ENCODE measurements at regions not wholly inside any gene's neighbourhood (a gene's known extent, or its start where the extent isn't known, plus 50 kb on each side); places are given as distances from the start of the nearest gene placed in this dataset.
"Not testable (repeated sequence)": the region's sequence is repeated elsewhere in the genome, so short reads cannot be mapped to it uniquely, and the experiment has no call there.

DNA sequence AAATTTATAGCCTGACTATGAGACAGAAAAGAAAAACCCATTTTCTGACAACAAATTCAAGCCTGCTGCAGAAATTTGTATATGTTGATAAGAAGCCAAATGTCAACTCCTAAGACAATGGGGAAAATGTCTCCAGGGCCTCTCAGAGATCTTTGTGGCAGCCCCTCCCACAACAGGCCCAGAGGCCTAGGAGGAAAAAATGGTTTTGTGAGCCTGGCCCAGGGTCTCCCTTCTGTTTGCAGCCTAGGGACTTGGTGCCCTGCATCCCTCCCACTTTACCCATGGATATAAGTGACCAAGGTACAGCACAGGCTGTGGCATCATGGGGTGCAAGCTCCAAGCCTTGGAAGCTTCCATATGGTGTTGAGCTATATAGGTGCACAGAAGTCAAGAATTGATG lies 740.2 kb downstream of the SEMA5A start:
- DNase-seq (ENCODE audit: low read depth): no peak

DNA sequence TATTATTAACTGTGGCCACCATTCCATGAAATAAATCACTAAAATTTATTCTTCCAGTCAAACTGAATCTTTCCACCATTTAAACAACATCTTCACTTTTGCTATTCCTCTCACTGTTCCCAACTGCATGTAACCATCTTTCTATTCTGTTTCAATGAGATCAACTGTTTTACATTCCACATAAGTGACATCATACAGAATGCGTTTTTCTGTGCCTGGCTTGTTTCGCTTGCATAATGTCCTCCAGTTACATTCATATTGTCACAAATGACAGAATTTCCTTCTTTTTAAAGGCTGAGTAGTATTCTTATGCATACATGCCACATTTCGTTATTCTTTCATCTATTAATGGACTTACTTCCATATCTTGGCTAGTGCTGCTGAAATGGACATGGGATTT lies 738.2 kb downstream of the SEMA5A start:
- peak; percentile 29 for DNase-seq (ENCODE audit: low read depth)

GRCh38 chr5:8811581-8811980 lies 734.3 kb downstream of the SEMA5A start:
- no peak for DNase-seq (ENCODE audit: low read depth)

GRCh38 chr5:8813180-8813579 lies 732.7 kb downstream of the SEMA5A start:
- peak; percentile 89 for DNase-seq (ENCODE audit: low read depth)

GRCh38 chr5:8814105-8814504 lies 731.8 kb downstream of the SEMA5A start:
- no peak for DNase-seq (ENCODE audit: low read depth)

GRCh38 chr5:8824371-8824770 lies 721.5 kb downstream of the SEMA5A start:
- no peak for DNase-seq (ENCODE audit: low read depth)

DNA sequence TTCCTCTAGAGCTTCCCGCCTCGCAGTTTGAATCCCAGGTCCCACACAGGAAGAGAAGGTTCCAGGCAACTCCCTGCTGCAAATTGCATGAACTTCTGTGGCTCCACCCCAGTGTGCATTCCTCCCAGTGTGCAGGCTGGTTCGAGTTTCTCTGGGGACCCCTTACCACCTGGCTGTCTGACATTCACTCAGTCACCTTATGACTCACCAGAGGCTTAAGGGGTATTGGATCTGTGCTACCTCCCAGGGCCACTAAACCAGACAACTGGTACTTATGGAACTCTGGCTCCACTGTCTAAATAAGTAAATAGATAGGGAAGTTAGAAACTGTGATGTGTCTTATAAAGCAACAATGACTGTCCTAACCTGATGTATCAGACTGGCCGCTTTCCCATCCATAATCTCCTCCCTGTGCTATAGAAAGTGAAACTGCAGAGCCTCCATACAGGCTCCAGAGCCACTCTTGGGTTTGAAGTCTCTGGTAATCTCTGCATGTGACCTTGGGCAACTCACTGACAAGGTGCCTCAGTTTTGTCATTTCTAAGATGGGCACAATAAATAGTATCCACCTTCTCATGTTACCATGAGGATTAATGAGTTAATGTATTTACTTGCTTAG lies 720.6 kb downstream of the SEMA5A start:
- DNase-seq (ENCODE audit: low read depth): peak; percentile 35

- DNase-seq (ENCODE audit: low read depth): no peak
These were observed 719.4 kb downstream of the SEMA5A start for GRCh38 chr5:8826508-8826907.

- no peak for DNase-seq (ENCODE audit: low read depth)
These were observed 718.2 kb downstream of the SEMA5A start for GRCh38 chr5:8827696-8828095.

DNA sequence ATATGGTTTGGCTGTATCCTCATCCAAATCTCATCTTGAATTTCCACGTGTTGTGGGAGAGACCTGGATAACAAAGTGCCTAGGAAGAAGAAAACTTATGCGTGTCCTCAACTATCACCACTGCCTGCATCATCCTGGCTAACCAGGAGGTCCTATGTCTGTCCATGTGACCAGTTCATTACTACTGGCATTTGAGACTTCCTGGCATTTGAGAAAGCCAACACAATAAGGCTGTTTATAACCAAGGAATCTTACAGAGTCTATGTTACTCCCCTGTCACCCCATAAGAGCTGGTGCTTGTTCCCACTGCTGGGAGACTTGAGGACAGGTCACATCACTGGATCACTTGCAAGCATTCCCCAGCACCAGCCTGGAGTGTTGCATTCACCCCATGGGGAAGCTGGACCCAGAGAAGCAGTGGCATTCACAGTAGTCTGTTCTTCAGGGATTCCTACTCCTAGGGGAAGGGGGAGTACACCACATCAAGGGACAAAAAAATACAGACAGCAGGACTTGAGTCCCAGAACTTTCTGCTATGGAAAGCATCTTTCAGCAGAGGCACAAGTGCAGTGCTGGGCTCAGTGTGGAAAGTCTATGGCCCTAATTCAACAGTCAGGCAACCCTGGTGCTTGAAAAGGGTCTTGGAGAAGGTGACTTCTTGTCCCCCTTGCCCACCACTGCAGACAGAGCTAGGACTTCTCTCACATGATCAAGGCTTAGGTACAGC lies 717.1 kb downstream of the SEMA5A start:
- DNase-seq (ENCODE audit: low read depth): peak; percentile 26

DNA sequence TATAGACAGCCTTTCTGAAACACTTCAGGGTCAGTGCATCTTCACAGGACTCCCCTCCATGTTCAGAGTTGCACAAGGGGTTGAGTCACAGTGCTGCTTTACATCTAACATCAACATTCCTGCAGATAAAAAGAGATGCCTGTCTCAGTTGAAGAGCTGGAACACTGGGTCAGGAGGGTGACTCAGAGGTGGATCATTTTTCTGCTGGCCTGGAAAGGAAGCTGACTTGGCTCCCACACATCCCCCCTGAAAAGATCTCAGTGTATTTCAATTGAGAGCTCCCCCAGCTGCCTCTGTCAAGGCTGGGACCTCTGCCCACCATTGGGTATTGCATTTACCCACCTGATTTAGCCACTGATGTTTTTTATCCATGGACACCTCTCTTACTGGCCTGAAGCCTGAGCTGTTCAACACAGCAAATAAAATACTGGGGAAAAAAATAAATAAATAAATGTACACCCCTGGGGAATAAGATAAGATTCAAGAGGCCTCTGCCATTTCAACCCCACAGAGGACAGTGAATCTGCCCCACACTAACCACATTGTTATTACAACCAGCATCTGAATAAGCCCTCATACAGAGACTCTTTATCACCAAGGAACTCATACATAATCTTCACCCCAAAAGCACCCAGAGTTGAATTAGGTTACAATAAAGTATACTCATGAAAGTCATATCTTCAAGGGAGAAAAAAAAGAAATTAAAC lies 716.4 kb downstream of the SEMA5A start:
- DNase-seq (ENCODE audit: low read depth): peak; percentile 98

DNA sequence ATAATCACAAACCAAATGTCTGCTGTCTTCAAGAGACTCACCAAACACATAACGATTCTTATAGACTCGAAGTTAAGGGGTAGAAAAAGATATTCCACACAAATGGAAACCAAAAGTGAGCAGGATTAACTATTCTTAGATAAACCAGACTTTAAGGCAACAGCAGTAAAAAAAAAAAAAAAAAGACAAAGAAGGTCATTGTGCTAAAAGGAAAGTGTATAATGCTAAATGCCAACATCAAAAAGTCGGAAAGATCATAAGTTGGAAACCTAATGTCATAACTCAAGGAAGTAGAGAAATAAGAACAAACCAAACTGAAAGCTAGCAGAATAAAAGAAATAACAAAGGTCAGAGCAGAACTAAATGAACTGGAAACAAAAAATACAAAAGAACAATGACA lies 714.6 kb downstream of the SEMA5A start:
- DNase-seq (ENCODE audit: low read depth): no peak

- no peak for DNase-seq (ENCODE audit: low read depth)
These were observed 714.0 kb downstream of the SEMA5A start for GRCh38 chr5:8831854-8832253.

GRCh38 chr5:8839361-8840055 lies 706.4 kb downstream of the SEMA5A start:
- DNase-seq (ENCODE audit: low read depth): peak; percentile 47

- no peak for DNase-seq (ENCODE audit: low read depth)
These were observed 705.6 kb downstream of the SEMA5A start for GRCh38 chr5:8840237-8840636.

GRCh38 chr5:8840746-8841145 lies 705.1 kb downstream of the SEMA5A start:
- not testable (repeated sequence) for DNase-seq (ENCODE audit: low read depth)

DNA sequence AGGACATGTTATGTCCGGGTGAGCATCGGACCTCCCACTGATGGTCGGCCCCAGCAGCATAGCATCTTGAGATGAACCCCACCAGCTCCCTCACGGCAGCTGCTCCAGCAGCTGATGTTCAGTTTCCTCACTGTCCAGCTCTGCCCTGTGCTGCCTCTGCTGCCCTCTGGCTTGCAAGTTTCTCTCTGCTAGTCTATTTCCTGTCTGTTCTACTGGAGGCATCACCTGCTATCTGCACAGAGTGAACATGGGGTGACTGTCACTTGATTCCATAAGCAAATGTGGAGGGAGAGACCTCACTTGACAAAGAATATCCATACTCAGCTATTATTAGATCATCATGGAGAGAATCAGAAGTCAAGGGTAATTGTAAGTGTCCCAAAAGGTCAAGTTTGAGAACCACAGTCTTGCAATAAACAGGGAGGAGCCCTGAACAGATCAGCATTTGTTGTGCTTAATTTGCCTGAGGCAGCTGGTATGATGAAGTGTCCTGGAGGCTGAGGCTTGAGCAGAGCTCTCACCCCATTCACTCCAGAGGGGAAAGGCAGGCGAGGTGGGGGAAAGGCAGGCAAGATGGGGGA lies 702.8 kb downstream of the SEMA5A start:
- DNase-seq (ENCODE audit: low read depth): peak; percentile 66

GRCh38 chr5:8843771-8844170 lies 702.1 kb downstream of the SEMA5A start:
- peak; percentile 83 for DNase-seq (ENCODE audit: low read depth)

DNA sequence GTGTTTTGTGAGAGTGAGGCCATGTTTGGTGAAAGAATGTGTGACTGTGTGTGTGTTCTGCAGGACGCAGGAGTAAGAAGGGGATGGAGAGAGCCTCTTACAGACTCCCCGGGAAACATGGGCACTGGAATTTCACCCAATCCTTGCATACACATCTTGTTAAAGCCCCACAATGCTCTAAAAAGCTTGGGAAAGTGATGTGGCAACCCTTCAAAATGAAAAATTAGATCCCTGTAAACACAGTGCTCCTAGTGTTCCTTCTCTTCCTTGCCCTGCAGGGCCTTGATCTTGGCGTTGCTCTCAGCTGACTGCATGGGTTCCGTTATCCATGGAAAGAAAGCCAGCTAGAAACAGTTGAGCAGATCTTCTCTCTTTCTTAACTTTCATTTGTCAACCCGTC lies 701.7 kb downstream of the SEMA5A start:
- DNase-seq (ENCODE audit: low read depth): peak; percentile 30

GRCh38 chr5:8844847-8845246 lies 701.0 kb downstream of the SEMA5A start:
- DNase-seq (ENCODE audit: low read depth): peak; percentile 21

GRCh38 chr5:8845296-8845695 lies 700.6 kb downstream of the SEMA5A start:
- DNase-seq (ENCODE audit: low read depth): peak; percentile 29

- no peak for DNase-seq (ENCODE audit: low read depth)
These were observed 697.5 kb downstream of the SEMA5A start for GRCh38 chr5:8848366-8848765.
